HG02763 (cell line): ENCODE measurements at regions not wholly inside any gene's neighbourhood (a gene's known extent, or its start where the extent isn't known, plus 50 kb on each side); places are given as distances from the start of the nearest gene placed in this dataset.
"Not testable (repeated sequence)": the region's sequence is repeated elsewhere in the genome, so short reads cannot be mapped to it uniquely, and the experiment has no call there.

Source experiments
- ATAC-seq: cut with Tn5 transposase; IDR thresholded peaks from one replicate; pipeline ENCODE4 v1.9.1; 2021; ENCODE audit warnings: mild to moderate bottlenecking, moderate library complexity; ENCODE audit not compliant: unreplicated experiment

DNA sequence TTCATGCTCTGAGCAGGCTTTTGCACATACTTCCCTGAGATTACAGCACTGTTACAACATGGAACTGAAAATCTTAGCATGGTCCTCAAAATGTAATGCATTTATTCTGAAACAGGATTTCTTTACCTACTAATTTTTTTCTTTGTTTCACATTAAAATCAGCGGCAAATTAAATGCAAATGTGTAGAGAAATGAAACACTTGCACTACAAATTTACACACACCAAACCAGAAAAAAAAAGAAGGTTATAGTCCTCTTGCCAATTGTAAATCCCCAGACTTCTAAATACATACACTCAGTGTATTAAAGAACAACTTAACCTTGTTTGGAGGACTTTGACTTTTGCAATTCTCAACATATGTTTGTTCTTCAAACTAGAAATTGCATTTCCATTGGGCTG lies 210.9 kb upstream of the TBX18 start:
- ATAC-seq = no peak

DNA sequence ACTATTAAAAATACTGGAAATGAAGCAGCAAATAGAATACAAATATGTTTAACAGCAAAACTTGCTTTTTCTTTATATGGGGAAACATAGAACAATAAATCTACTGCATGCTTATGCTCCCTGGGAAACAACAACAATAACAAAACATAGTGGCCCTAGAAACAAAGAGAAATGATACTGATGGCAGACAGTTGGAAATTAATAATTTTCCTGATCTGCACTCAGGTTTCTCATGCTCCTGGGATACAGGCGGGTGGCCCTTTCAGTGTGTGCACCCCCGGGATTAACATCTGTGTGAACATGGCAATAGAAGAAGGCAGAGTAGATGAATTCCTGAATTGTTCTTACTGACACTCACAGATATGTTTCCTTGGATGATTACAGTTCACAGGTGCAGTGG lies 209.2 kb upstream of the TBX18 start:
- no peak for ATAC-seq

- ATAC-seq = no peak
Observed at GRCh38 chr6:84967965-84968364, 203.6 kb upstream of the TBX18 start.

DNA sequence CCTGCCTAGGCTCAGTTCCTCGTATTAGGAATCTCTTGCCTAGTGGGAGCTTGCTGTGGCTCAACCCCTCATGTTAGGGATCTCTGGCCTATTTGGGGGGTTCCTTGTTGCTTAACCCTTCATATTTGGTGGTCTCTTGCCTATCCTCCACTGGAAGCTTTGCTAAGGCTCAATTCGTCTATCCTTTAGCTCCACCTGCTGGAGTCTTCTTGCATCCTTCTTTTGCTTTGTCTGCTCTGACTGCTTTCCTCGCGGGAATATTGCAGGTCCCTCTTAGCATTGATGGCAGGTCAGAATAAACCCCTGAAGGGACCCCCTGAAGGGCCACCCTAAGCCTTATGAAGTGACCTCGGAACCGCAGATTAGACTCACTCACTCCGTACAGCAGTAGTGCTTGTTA lies 203.0 kb upstream of the TBX18 start:
- ATAC-seq = no peak

GRCh38 chr6:84953111-84953755 lies 188.8 kb upstream of the TBX18 start:
- ATAC-seq = no peak

DNA sequence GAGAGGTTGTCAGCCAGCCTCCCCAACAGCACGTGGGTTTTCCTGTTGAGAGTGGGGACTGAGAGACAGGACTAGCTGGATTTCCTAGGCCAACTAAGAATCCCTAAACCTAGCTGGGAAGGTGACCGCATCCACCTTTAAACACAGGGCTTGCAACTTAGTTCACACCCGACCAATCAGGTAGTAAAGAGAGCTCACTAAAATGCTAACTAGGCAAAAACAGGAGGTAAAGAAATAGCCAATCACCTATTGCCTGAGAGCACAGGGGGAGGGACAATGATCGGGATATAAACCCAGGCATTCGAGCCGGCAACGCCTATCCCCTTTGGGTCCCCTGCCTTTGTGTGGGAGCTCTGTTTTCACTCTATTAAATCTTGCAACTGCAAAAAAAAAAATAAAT lies 180.5 kb upstream of the TBX18 start:
- not testable (repeated sequence) for ATAC-seq

DNA sequence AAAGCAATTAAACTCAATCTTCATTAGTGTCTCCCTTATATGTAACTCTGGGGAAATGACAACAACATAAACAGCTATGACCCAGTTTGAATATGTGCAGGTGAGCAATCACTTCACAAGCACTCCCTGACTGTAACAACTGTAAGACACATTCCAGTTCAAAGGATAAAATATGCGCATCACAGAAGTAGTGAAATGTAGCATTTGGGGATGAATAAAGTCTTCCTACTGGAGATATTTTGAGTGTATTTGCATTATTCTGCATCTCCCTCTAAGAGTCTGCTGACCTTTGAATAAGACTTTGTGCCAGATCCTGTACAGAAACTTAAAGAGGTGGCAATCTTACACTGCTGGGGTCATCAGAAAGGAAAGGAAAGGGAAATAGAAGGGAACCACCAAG lies 179.5 kb upstream of the TBX18 start:
- ATAC-seq = no peak

DNA sequence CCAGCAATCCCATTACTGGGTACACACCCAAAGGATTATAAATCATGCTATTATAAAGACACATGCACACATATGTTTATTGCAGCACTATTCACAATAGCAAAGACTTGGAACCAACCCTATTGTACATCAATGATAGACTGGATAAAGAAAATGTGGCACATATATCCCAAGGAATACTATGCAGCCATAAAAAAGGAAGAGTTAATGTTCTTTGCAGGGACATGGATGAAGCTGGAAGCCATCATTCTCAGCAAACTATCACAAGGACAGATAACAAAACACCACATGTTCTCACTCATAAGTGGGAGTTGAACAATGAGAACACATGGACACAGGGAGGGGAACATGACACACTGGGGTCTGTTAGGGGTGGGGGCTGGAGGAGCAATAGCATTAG lies 177.2 kb upstream of the TBX18 start:
- ATAC-seq = not testable (repeated sequence)

DNA sequence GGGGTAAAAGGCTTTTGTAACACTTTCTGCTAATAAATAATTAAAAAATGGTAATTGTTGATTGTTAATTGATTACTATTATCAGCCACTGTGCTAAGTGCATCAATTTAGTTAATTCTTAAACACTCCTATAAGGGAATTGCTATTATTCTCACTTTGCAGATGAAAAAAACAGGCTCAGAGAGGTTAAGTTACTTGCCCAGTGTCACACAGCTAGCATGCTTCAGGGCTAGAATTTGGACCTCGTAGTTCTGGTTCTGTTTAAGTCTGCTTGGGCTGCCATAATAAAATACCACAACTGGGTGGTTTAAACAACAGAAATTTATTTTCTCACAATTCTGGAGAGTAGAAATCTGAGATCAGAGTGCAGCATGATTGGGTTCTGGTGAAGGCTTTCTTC lies 164.8 kb upstream of the TBX18 start:
- no peak for ATAC-seq

DNA sequence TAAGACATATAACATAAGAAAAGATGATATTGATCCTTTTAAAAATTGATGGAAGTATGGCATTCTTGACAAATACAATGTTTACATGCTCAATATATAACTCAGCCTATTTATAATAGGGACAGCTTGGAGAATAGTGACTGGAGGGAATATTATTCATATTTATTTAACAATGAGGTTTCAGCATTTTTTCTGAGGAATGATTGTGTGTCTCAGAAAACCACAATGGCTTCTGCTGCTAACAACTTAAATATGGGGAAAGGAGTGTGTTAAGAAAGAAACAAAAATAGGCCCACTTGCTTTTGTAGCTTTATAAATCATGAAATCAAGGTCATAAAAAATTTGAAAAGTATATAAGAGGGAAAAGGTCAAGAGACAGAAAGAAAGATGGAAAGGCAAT lies 163.2 kb upstream of the TBX18 start:
- no peak for ATAC-seq

DNA sequence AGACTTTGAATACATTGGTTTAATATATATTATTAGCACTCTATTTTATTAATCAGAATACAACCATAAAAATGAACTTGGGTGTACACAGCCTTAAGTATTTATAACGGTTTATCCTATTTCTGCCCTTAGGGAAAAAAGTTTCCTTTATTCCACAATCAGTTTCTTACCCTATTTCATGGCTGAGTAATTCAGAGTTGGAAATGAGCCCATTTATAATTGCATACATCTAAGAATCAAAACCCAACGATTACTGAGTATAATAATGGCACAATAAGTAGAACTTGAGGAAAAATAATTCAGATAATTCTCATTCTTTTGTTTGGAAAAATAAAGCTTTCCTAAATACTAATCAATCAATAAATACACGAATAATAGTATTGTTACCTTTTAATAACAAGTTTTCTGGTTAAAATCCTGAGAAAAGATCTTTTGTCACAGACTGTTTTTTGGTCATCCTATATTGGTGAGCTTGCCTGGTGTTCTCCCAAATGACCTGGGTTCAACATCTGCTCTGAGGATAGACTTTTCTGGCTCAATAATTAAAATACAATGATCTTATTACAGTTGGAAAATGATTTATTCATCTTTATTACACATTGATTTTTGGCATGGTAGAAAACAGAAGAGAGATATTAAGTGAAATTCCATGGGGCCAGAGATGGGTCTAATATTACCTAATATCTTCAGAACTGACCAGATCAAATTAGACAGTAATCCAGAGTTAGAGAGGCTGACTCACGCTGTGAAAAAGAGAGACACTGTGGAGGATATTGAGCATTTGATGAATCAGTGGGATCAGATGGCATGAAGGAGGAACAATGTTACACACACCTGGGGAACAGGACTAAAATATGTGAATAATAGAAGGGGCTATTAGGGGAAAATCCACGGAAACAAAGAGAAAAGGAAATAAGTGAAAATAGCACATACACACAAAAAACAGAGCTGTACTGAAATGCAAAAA lies 162.1 kb upstream of the TBX18 start:
- no peak for ATAC-seq

GRCh38 chr6:84921891-84922290 lies 157.5 kb upstream of the TBX18 start:
- ATAC-seq = no peak

- ATAC-seq = no peak
Observed at GRCh38 chr6:84920021-84920420, 155.6 kb upstream of the TBX18 start.

- no peak for ATAC-seq
Observed at GRCh38 chr6:84916704-84917103, 152.3 kb upstream of the TBX18 start.

DNA sequence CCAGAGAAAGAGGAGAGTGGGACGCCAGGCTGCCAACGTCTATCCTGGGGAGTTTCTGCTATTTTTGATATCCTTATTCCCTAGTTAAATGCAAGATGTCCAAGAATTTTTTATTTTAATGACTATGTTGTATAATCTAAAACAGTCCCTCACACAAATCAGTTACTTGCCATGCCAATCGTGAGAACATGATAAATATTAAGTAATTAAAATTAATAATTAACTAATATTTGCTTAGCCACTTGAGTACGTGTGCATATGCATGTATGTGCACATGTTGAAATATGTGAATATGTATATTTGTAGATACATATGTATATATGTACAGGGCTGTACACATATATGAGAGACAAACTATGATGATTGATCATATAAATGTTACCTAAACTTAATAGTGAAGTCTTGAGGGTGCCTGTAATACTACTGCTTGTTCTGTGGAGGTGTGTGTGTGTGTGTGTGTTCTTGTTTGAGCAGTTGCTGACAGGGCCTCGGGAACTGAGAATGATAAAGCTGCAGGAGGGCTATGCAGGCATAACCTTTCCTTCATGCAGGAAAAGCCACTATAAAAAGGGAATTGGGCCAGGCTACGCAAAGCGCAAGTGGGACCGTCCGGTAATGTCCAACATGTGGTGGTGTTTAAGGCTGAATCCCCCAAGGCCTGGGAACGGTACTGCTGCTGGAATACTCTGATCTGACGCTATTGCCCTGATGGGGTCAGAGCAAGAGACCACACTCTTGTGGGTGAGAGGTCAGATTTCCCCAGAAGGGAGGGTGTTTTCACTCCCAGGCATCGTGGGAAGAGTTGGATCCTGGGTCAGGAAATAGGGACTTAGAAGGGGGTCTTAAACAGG lies 148.3 kb upstream of the TBX18 start:
- ATAC-seq = no peak

- no peak for ATAC-seq
Observed at GRCh38 chr6:84910906-84911607, 146.7 kb upstream of the TBX18 start.

DNA sequence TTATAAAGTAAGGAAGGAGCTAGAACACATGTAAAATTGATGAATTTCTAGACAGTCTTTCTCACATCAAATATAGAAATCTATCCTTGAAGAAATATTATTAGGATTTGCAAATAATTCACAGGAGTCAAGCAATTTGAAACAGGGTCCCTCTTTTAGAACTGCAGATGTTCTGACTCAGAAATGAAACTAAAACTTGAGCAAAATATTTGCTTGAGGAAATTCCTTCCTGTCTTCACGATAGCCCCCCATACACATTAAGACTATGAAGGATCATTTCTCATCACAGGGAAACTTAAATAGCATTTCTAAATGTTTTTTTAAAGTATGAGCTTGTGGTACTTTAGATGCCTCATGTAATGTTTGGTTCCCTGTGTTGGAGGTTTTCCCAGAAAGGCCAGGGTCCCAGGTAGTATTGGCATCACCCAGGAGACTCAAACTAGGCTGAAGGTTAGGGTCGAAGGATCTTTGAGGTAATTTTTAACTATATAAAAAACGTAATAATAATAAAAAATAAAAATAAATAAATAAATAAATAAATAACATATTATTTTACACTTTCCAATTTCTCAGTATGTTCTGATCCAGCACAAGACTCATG lies 144.0 kb upstream of the TBX18 start:
- ATAC-seq = no peak

- no peak for ATAC-seq
Observed at GRCh38 chr6:84906514-84906913, 142.1 kb upstream of the TBX18 start.

DNA sequence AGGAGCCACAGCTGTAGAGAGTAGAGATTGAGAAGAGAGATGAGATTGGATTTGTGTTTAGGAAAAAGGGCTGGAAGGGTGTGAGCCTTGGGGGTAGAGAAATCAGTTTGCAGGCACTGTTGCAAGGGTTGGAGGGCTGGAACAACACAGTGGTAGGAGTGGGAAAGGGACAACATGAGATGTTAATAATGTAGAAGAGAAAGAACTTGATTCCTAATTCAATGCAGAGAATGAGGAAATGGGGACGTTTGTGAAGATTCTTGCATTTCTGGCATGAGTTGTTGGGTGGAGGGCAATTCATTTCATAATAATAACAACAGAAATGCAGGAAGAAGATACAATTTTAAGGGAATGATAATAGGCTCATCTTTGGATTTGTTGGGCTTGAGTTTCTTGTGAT lies 141.4 kb upstream of the TBX18 start:
- ATAC-seq = no peak

DNA sequence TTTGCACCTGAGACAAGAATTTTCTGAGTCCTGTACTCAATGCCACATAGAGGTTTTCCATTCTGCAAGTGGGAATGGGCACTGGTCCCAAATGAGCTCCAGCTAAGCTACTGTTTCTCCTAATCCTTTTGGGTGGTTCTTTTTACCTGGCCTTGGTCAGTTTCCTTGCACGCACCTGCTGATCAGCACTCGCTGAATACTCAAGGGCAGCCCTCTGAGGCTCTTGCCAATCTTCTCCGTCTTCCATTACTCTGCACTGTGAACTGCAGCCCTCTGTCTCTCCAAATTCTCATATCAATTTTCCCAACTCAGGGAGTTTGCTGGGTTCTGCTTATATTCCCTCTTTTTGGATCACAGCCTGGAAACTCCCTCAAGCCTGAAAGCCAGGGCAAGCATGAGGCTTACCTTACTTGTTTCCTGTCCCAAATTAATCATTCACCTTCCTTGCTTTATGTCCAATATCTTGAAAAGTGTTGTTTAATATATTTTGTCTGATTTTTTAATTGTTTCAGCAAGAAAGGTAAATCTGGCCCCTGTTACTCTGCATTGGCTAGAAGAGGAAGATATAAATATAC lies 138.0 kb upstream of the TBX18 start:
- ATAC-seq = no peak
